Pancreas (tissue), 10 donors: ENCODE measurements at regions not wholly inside any gene's neighbourhood (a gene's known extent, or its start where the extent isn't known, plus 50 kb on each side); places are given as distances from the start of the nearest gene placed in this dataset.

Experiments
- ATAC-seq, 4 donors: fragments of 200-7000 bp; cut with Tn5 transposase; one replicate each; pipeline versions ENCODE4 v1.8.0 to v1.9.1; 2020; ENCODE audit warnings: mild to moderate bottlenecking in 4 of 4, moderate library complexity in 4 of 4
- DNase-seq, 6 donors: peaks; one replicate each; pipeline ENCODE4 v3.0.0-alpha.2; 2020
- FAIRE-seq: peaks from 2 replicates; lab custom pipeline; 2012; peaks lifted over from hg19 to GRCh38; lab: Jason Lieb, UNC
- H3K27ac ChIP-seq, 4 donors: fragments of 200-600 bp; sonication (generic); 1 replicate in 3 of 4; 2 replicates in 1 of 4; pipeline versions ENCODE4 v1.5.0 to v1.8.0; 2020
- H3K27me3 ChIP-seq, 4 donors: fragments of 200-600 bp; one replicate each; pipeline ENCODE4 v1.8.0; 2021
- H3K36me3 ChIP-seq, 3 donors: fragments of 200-600 bp; sonication (generic) in 1 of 3; one replicate each; pipeline versions ENCODE4 v1.5.0 to v1.8.0; 2020 to 2021
- H3K4me1 ChIP-seq, 3 donors: fragments of 200-600 bp; one replicate each; pipeline ENCODE4 v1.8.0; 2021
- H3K4me3 ChIP-seq, 4 donors: fragments of 200-600 bp; sonication (generic) in 2 of 4; one replicate each; pipeline versions ENCODE4 v1.5.0 to v1.8.0; 2020 to 2021
- H3K9me3 ChIP-seq, 4 donors: fragments of 200-600 bp; one replicate each; pipeline ENCODE4 v1.8.0; 2021
- WGBS, 2 donors: extraction: QIAGEN DNeasy Blood & Tissue Kit; methylation state at CpG; one replicate each; pipeline ENCODE4 v1.1.7; 2013; 5-methylcytosine and 5-hydroxymethylcytosine counted together
- intact Hi-C, 3 donors: fragments of 100-400 bp; cut with DNase I; formaldehyde crosslinking; loops; one replicate each; pipeline versions ENCODE4 v1.11.1 to v1.14.2; 2022
- TF ChIP-seq, protein P1 (sequence below), 4 donors: fragments of 200-600 bp; sonication (generic) in 3 of 4; IDR thresholded peaks; one replicate each; pipeline versions ENCODE4 v1.5.0 to v1.8.0; 2021; ENCODE audit warnings: antibody characterized with exemption in 4 of 4
- donor health status: healthy with polysubstance abuse.
- donor health status: DM: no; HTN: no; CAD: no; lungs with moderate emphysema.
- donor health status: DM: no; HTN: no; CAD: no.
- donor health status: control.
- donor health status: control.
- donor health status: Bipolar disorder and iron deficiency.
- donor health status: DM: yes; HTN: yes; CAD: no.
- donor health status: DM: no; HTN: no; CAD: no.
- donor health status: DM: no; HTN: no; CAD: no.
- donor health status: DM: yes; HTN: yes; CAD: no.

DNA sequence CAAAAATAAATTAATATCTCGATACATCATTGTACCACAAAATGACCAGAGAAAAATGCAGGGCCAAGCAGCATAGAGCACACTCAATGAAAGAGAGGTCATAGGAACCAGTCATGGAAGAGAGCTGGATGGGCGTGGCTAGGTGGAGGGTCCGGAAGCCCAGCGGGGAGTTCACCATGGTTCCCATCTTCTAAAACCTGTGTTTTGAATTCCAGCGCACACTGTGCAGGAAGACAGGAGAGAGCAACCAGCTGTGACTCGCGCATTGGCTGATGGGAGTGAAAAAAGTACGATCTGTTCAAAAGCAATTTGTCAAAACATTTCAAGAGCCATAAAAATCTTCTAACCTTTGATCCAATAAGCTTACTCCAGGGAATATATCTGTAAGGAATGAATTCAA is 125.2 kb upstream of the NANOS1 start:
- FAIRE-seq (no peak), ATAC-seq (no peak), DNase-seq (no peak)
- no peaks in the 10 kb centered on the region for H3K36me3 ChIP-seq
- no peaks in the 10 kb centered on the region for H3K4me1 ChIP-seq
- WGBS, 2 donors, result 81 to 83% methylated on average over 8 of the region's 8 CpGs
- intact Hi-C loops, result no loop called here
- no peaks in the 10 kb centered on the region for H3K9me3 ChIP-seq
- H3K27me3 ChIP-seq, result no peaks in the 10 kb centered on the region
- TF ChIP-seq, protein P1, sequence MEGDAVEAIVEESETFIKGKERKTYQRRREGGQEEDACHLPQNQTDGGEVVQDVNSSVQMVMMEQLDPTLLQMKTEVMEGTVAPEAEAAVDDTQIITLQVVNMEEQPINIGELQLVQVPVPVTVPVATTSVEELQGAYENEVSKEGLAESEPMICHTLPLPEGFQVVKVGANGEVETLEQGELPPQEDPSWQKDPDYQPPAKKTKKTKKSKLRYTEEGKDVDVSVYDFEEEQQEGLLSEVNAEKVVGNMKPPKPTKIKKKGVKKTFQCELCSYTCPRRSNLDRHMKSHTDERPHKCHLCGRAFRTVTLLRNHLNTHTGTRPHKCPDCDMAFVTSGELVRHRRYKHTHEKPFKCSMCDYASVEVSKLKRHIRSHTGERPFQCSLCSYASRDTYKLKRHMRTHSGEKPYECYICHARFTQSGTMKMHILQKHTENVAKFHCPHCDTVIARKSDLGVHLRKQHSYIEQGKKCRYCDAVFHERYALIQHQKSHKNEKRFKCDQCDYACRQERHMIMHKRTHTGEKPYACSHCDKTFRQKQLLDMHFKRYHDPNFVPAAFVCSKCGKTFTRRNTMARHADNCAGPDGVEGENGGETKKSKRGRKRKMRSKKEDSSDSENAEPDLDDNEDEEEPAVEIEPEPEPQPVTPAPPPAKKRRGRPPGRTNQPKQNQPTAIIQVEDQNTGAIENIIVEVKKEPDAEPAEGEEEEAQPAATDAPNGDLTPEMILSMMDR (IDR thresholded peaks at IDR 0.05), result no peak
- H3K27ac ChIP-seq, result no peak overlapping the region
- no peak overlapping the region for H3K4me3 ChIP-seq

DNA sequence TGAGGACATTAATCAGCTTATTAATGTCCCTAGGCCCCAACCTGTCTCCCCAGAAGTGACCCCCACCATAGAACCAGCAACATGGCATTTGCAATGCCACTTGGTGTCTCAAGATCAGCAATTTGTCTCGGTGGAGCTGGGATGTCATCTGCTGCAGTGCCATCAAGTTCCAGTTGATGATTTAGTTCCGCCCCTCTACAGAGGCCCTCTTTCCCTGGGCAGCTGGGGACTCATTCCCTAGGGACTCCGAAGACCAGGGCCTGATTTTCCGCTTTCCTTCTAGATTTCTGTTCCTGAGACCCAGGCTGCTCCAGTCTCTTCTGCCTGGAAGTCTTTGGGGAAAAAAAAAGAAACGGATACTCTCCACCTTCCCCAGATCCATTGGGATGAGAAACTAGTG is 122.5 kb upstream of the NANOS1 start:
- Histone ChIP-seq H3K4me3 (no peak overlapping the region), H3K4me1 (no peaks in the 10 kb centered on the region), H3K27ac (no peak overlapping the region), H3K9me3 (no peaks in the 10 kb centered on the region), H3K36me3 (no peaks in the 10 kb centered on the region), H3K27me3 (no peaks in the 10 kb centered on the region)
- TF ChIP-seq, protein P1 (IDR thresholded peaks at IDR 0.05), result no peak
- no peak for ATAC-seq
- 90 to 91% methylated on average over 5 of the region's 5 CpGs for WGBS, 2 donors
- no peak for FAIRE-seq
- no peak for DNase-seq
- intact Hi-C loops, result no loop called here

DNA sequence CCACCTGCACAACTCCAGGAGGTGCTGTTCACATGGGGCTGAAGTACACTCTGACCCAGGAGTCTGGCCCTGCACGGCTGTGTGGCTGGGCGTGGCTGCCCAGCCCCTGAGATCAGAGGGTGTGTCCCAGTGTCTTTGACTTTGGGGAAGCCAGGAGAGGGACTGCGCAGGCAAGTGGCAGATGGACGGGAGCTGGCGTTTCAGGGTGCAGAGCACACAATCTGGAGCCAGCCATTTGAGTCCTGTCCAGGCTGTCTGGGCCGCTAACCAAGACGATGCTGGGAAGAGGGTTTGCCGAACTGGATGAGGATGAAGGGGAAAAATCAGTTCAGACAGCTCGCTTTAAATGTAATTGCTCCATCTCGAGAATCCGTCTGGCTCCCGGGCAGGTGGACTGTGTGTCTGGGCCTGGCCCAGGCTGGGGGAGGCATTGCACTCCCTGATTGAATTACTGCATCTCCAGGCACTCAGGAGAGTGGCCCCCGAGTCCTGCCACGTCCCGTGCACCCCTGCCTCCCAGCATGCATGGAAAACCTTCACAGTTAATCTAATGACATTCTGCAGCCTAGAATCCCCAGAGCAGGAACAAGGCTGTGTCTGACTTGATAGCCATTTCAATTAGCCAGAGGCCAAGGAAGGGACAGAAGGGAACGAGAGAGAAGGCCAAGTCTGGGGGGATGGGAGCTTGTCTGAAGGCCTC is 120.8 kb upstream of the NANOS1 start:
- H3K27me3 ChIP-seq, result no peaks in the 10 kb centered on the region
- no peak for ATAC-seq
- peaks cover 0 to 2% (median 0%) of the 10 kb centered on the region in 3 donors for H3K4me1 ChIP-seq
- WGBS, 2 donors, result 71 to 73% methylated on average over 16 of the region's 16 CpGs
- no peak for DNase-seq
- H3K36me3 ChIP-seq, result no peaks in the 10 kb centered on the region
- H3K4me3 ChIP-seq, result no peak overlapping the region
- no peaks in the 10 kb centered on the region for H3K9me3 ChIP-seq
- no peak overlapping the region for H3K27ac ChIP-seq
- intact Hi-C loops, result no loop called here
- TF ChIP-seq, protein P1 (IDR thresholded peaks at IDR 0.05), result no peak
- FAIRE-seq, result no peak

DNA sequence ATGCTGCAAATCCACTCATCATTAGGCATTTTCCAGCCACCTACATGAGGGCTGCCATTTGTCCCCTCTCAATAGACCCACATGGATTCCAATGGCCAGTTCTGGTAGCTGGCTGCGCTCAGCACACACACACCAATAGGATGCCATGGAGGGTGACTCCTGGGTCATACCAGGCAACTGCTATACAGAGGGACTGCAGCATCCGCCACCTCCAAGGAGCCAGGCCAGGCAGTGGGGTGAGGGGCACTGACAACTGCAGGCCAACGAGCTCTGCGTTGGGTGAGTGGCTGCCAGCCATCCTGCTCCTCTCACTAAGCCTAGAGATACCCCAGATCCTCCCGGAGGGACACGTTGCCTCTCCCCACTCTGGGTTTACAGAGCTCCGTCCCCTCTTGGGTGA is 118.8 kb upstream of the NANOS1 start:
- intact Hi-C loops, result no loop called here
- Histone ChIP-seq H3K4me1 (peaks cover 0 to 2% (median 0%) of the 10 kb centered on the region in 3 donors), H3K4me3 (no peak overlapping the region), H3K27ac (no peak overlapping the region), H3K9me3 (no peaks in the 10 kb centered on the region), H3K36me3 (no peaks in the 10 kb centered on the region), H3K27me3 (no peaks in the 10 kb centered on the region)
- FAIRE-seq (no peak), ATAC-seq (no peak), DNase-seq (peak in 1 of 6 donors; percentile 42)
- TF ChIP-seq, protein P1 (IDR thresholded peaks at IDR 0.05), result no peak
- WGBS, 2 donors, result 80 to 93% methylated on average over 7 of the region's 7 CpGs

DNA sequence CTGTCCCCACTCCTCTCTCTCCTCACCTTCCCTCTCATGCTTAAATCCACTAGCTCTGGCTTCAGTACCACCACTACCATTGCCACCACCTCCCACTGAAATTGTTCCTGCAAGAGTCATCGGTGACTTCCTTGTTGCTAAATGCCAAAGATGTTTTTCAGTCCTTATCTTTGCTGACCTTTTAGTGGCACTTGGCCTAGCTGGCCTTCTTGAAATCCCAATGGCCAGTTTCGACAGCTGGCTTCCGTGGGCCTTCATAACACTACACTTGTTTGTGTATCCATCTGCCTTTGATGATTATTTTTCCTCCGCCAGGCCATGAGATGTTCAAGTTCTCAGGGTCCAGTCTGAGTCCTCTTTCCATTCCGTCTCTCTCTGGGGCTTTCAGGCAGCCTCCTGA is 118.2 kb upstream of the NANOS1 start:
- Histone ChIP-seq H3K9me3 (no peaks in the 10 kb centered on the region), H3K4me1 (peaks cover 0 to 2% (median 0%) of the 10 kb centered on the region in 3 donors), H3K4me3 (no peak overlapping the region), H3K27ac (no peak overlapping the region), H3K27me3 (no peaks in the 10 kb centered on the region), H3K36me3 (no peaks in the 10 kb centered on the region)
- DNase-seq (no peak), FAIRE-seq (no peak), ATAC-seq (peak in 1 of 4 donors; percentile 41)
- intact Hi-C loops, result no loop called here
- TF ChIP-seq, protein P1 (IDR thresholded peaks at IDR 0.05), result no peak
- WGBS, 2 donors, result 49 to 61% methylated on average over 5 of the region's 5 CpGs
